Activated B cell treated with CpG ODN at 0.5 μM for 24 hours (primary cell): ENCODE measurements at regions not wholly inside any gene's neighbourhood (a gene's known extent, or its start where the extent isn't known, plus 50 kb on each side); places are given as distances from the start of the nearest gene placed in this dataset.

Source experiments
- ATAC-seq: fragments of 200-7000 bp; cut with Tn5 transposase; one replicate; pipeline ENCODE4 v1.10.0; 2021; ENCODE audit warnings: low read depth, mild to moderate bottlenecking, moderate library complexity
- CTCF ChIA-PET: fragments of 350-600 bp; sonication (Branson Sonifier 250); formaldehyde crosslinking; loops from one replicate; lab custom pipeline; 2021; ENCODE audit warnings: antibody characterized with exemption; lab: Charles Lee
- POLR2A ChIA-PET: fragments of 350-600 bp; sonication (Branson Sonifier 250); formaldehyde crosslinking; loops from one replicate; lab custom pipeline; 2021; ENCODE audit warnings: antibody characterized with exemption; lab: Charles Lee
- DNase-seq: peaks from one replicate; pipeline ENCODE4 v3.0.0; 2022
- H3K27ac Mint-ChIP-seq: one replicate; pipeline ENCODE4 v1.8.0; 2020; ENCODE audit warnings: mixed read lengths
- H3K27me3 Mint-ChIP-seq: one replicate; pipeline ENCODE4 v1.8.0; 2021; ENCODE audit warnings: mixed read lengths
- H3K36me3 Mint-ChIP-seq: one replicate; pipeline ENCODE4 v1.8.0; 2021; ENCODE audit warnings: low read depth, mixed read lengths
- H3K4me1 Mint-ChIP-seq: one replicate; pipeline ENCODE4 v1.8.0; 2021; ENCODE audit warnings: mixed read lengths
- H3K4me3 Mint-ChIP-seq: one replicate; pipeline ENCODE4 v1.8.0; 2020; ENCODE audit warnings: mild to moderate bottlenecking, mixed read lengths
- H3K9me3 Mint-ChIP-seq: one replicate; pipeline ENCODE4 v1.8.0; 2020; ENCODE audit warnings: mixed read lengths
- CTCF ChIP-seq: fragments of 200-600 bp; IDR thresholded peaks from one replicate; pipeline ENCODE4 v1.8.0; 2022; ENCODE audit warnings: antibody characterized with exemption, mild to moderate bottlenecking
- intact Hi-C: fragments of 100-400 bp; cut with micrococcal nuclease; formaldehyde crosslinking; loops from one replicate; pipeline ENCODE4 v1.15.1; 2024

GRCh38 chr17:70555723-70556122 is 386.4 kb downstream of the KCNJ2 start:
- no peak overlapping the region for H3K27ac Mint-ChIP-seq
- no peaks in the 10 kb centered on the region for H3K36me3 Mint-ChIP-seq
- no peaks in the 10 kb centered on the region for H3K9me3 Mint-ChIP-seq

DNA sequence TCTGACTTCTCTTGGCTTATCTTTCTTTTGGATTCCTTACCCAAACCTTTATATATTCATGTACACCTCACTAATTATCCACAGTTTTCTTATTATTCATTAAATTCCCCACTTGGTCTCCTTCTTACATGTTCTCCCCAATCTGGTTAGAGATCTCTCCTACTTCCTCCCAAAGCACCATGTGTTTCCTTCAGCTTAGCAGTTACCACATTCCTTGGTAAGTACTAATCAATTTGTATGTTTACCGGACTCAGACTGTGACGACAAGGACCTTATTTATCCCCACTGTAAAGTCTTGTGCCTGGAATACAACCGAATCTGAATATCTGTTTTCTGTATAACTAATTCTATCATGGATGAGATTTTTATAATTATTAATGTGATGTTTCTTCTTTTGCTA is 389.5 kb downstream of the KCNJ2 start:
- intact Hi-C loops = no loop called here

More at GRCh38 chr17:70555723-70556122, 386.4 kb downstream of the KCNJ2 start:
- DNase-seq = no peak
- no peak for ATAC-seq
- H3K27me3 Mint-ChIP-seq = no peaks in the 10 kb centered on the region
- CTCF ChIA-PET = no interaction called here
- POLR2A ChIA-PET = no interaction called here
- no peaks in the 10 kb centered on the region for H3K4me1 Mint-ChIP-seq
- intact Hi-C loops = no loop called here
- TF ChIP-seq CTCF = no peak
- H3K4me3 Mint-ChIP-seq = no peak overlapping the region

DNA sequence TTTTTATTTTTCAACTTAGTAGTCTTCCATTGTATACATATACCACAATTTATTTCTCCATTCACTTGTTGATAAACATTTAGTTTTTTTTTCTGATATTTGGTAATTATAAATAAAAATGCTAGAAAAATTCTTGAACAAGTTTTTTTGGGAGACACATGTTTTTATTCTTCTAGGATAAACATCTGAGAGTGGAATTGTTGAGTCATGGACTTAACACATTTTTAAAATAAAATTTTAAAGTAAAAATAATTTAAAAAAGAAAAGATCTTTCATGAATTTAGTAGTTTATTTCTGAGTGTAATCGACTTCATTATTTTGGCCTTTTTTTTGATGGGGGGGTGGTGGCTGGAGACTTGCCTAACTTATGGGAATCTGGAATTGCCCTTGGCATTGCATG is 391.1 kb downstream of the KCNJ2 start:
- Mint-ChIP-seq H3K4me1 (no peaks in the 10 kb centered on the region), H3K36me3 (no peaks in the 10 kb centered on the region), H3K4me3 (no peak overlapping the region), H3K27ac (no peak overlapping the region), H3K27me3 (no peaks in the 10 kb centered on the region), H3K9me3 (no peaks in the 10 kb centered on the region)
- ATAC-seq (no peak), DNase-seq (no peak)
- CTCF ChIA-PET = no interaction called here
- intact Hi-C loops = loop anchor here (10.0 kb wide), 1 partner anchor 46 kb away; no protein-coding TSS in a partner anchor
- no peak for TF ChIP-seq CTCF
- POLR2A ChIA-PET = no interaction called here

More for the DNA sequence above, 389.5 kb downstream of the KCNJ2 start:
- Mint-ChIP-seq H3K4me3 (no peak overlapping the region), H3K4me1 (no peaks in the 10 kb centered on the region), H3K36me3 (no peaks in the 10 kb centered on the region), H3K9me3 (no peaks in the 10 kb centered on the region), H3K27ac (no peak overlapping the region), H3K27me3 (no peaks in the 10 kb centered on the region)
- CTCF ChIA-PET = interaction anchor here (0.6 kb wide), 1 partner anchor 422 kb away, joined by 5 read pairs; no protein-coding TSS in a partner anchor
- DNase-seq (no peak), ATAC-seq (no peak)
- no peak for TF ChIP-seq CTCF
- POLR2A ChIA-PET = no interaction called here

GRCh38 chr17:70562137-70562536 is 392.8 kb downstream of the KCNJ2 start:
- TF ChIP-seq CTCF = no peak
- no peaks in the 10 kb centered on the region for H3K36me3 Mint-ChIP-seq
- POLR2A ChIA-PET = no interaction called here
- intact Hi-C loops = loop anchor here (10.0 kb wide), 1 partner anchor 47 kb away; no protein-coding TSS in a partner anchor
- ATAC-seq (no peak), DNase-seq (no peak)
- H3K4me1 Mint-ChIP-seq = no peaks in the 10 kb centered on the region
- H3K9me3 Mint-ChIP-seq = no peaks in the 10 kb centered on the region
- H3K27ac Mint-ChIP-seq = no peak overlapping the region
- no peak overlapping the region for H3K4me3 Mint-ChIP-seq
- CTCF ChIA-PET = interaction anchor here (1.4 kb wide), 1 partner anchor 9 kb away, joined by 3 read pairs; no protein-coding TSS in a partner anchor
- H3K27me3 Mint-ChIP-seq = no peaks in the 10 kb centered on the region

DNA sequence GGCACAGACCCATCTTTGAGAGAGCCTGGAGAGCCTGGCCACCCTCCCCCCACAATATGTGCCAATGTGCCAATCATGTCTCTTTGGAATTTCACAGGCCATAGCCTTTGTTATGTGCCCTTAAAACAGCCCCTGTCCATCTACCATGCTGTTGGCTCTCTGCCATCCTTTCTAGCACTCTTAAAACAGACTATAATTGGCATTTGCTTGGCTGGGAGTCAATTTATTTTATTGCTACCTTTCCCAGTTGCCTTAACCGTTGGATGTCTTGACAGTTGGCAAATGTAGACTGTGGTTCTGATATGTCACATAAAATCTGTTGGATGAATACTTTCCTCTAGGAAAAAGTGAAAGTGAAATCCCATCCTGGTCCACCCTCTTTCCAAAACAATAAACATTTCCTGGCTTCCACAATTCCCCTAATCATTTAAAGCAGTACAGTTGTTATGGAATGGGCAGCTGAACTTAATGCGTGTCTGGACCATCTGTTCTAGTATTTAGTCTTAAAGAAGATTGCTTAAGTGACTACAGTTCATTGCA is 394.0 kb downstream of the KCNJ2 start:
- intact Hi-C loops = loop anchor here (10.0 kb wide), 1 partner anchor 49 kb away; no protein-coding TSS in a partner anchor

More for the DNA sequence above, 394.0 kb downstream of the KCNJ2 start:
- DNase-seq (no peak), ATAC-seq (no peak)
- no peaks in the 10 kb centered on the region for H3K9me3 Mint-ChIP-seq
- no peak for TF ChIP-seq CTCF
- CTCF ChIA-PET = no interaction called here
- H3K4me3 Mint-ChIP-seq = no peak overlapping the region
- H3K36me3 Mint-ChIP-seq = no peaks in the 10 kb centered on the region
- no peak overlapping the region for H3K27ac Mint-ChIP-seq
- POLR2A ChIA-PET = no interaction called here
- H3K27me3 Mint-ChIP-seq = no peaks in the 10 kb centered on the region
- H3K4me1 Mint-ChIP-seq = no peaks in the 10 kb centered on the region
